H9 (cell line): ENCODE measurements at regions not wholly inside any gene's neighbourhood (a gene's known extent, or its start where the extent isn't known, plus 50 kb on each side); places are given as distances from the start of the nearest gene placed in this dataset.

Experiments used
- DNase-seq: peaks from one replicate; pipeline ENCODE4 v3.0.0-alpha.2; 2017
- H2AFZ ChIP-seq: one replicate; pipeline ENCODE4 v1.6.1; 2013; ENCODE audit warnings: mild to moderate bottlenecking, low read length, control low read depth, moderate library complexity
- H2AK5ac ChIP-seq: 2 replicates; pipeline ENCODE4 v1.6.1; 2013; ENCODE audit warnings: low read length, control low read depth, mixed read lengths; ENCODE audit not compliant: insufficient read length
- H2BK120ac ChIP-seq: one replicate; pipeline ENCODE4 v1.6.1; 2013; ENCODE audit warnings: low read depth, mild to moderate bottlenecking, low read length, control low read depth, inconsistent platforms; ENCODE audit not compliant: poor library complexity, severe bottlenecking
- H2BK12ac ChIP-seq: 2 replicates; pipeline ENCODE4 v1.6.1; 2013; ENCODE audit warnings: low read length, control low read depth, mixed read lengths, low read depth; ENCODE audit not compliant: insufficient read length
- H2BK15ac ChIP-seq: 2 replicates; pipeline ENCODE4 v1.6.1; 2013; ENCODE audit warnings: low read depth, low read length, control low read depth
- H2BK20ac ChIP-seq: one replicate; pipeline ENCODE4 v1.6.1; 2013; ENCODE audit warnings: low read depth, mild to moderate bottlenecking, low read length, control low read depth, inconsistent platforms; ENCODE audit not compliant: poor library complexity, severe bottlenecking
- H2BK5ac ChIP-seq: 2 replicates; pipeline ENCODE4 v1.6.1; 2013; ENCODE audit warnings: low read length, control low read depth, mixed read lengths; ENCODE audit not compliant: insufficient read length
- H3K14ac ChIP-seq: 2 replicates; pipeline ENCODE4 v1.6.1; 2013; ENCODE audit warnings: low read length, control low read depth; ENCODE audit not compliant: insufficient read depth
- H3K18ac ChIP-seq: 2 replicates; pipeline ENCODE4 v1.6.1; 2013; ENCODE audit warnings: low read depth, mild to moderate bottlenecking, mixed read lengths, low read length, control low read depth; ENCODE audit not compliant: insufficient read length
- H3K23ac ChIP-seq: 2 replicates; pipeline ENCODE4 v1.6.1; 2013; ENCODE audit warnings: low read length, control low read depth, mixed read lengths, low read depth; ENCODE audit not compliant: insufficient read length
- H3K23me2 ChIP-seq: 2 replicates; pipeline ENCODE4 v1.6.1; 2013; ENCODE audit warnings: low read depth, mild to moderate bottlenecking, mixed read lengths, low read length, control low read depth; ENCODE audit not compliant: insufficient read length, poor library complexity, severe bottlenecking
- H3K27ac ChIP-seq: 2 replicates; pipeline ENCODE4 v1.5.1; 2013; ENCODE audit warnings: low read length, control low read depth, mixed read lengths, low read depth; ENCODE audit not compliant: insufficient read length
- H3K27me3 ChIP-seq: 2 replicates; pipeline ENCODE4 v1.6.1; 2013; ENCODE audit warnings: low read length, control low read depth, inconsistent platforms; ENCODE audit not compliant: insufficient read depth
- H3K4ac ChIP-seq: 2 replicates; pipeline ENCODE4 v1.6.1; 2013; ENCODE audit warnings: low read depth, mild to moderate bottlenecking, control low read depth, inconsistent platforms, low read length, moderate library complexity
- H3K4me1 ChIP-seq: 2 replicates; pipeline ENCODE4 v1.6.1; 2013; ENCODE audit warnings: low read length, control low read depth, inconsistent platforms; ENCODE audit not compliant: insufficient read depth
- H3K4me2 ChIP-seq: 2 replicates; pipeline ENCODE4 v1.6.1; 2013; ENCODE audit warnings: low read length, control low read depth, mixed read lengths; ENCODE audit not compliant: insufficient read length, insufficient read depth
- H3K56ac ChIP-seq: 2 replicates; pipeline ENCODE4 v1.6.1; 2013; ENCODE audit warnings: low read depth, mild to moderate bottlenecking, mixed read lengths, low read length, control low read depth; ENCODE audit not compliant: insufficient read length
- H3K79me1 ChIP-seq: 2 replicates; pipeline ENCODE4 v1.6.1; 2013; ENCODE audit warnings: low read depth, mild to moderate bottlenecking, moderate library complexity, low read length, control low read depth, inconsistent platforms; ENCODE audit not compliant: insufficient read depth, poor library complexity, severe bottlenecking
- H3K79me2 ChIP-seq: 2 replicates; pipeline ENCODE4 v1.6.1; 2013; ENCODE audit warnings: low read length, control low read depth, inconsistent platforms; ENCODE audit not compliant: insufficient read depth
- H3K9ac ChIP-seq: 2 replicates; pipeline ENCODE4 v1.6.1; 2013; ENCODE audit warnings: low read length, control low read depth, mixed read lengths; ENCODE audit not compliant: insufficient read length; ENCODE audit errors: extremely low read depth
- H3K9me3 ChIP-seq: one replicate; pipeline ENCODE4 v1.6.1; 2013; ENCODE audit warnings: low read depth, low read length, inconsistent platforms; ENCODE audit not compliant: control insufficient read depth
- H3T11ph ChIP-seq: one replicate; pipeline ENCODE4 v1.6.1; 2013; ENCODE audit warnings: mild to moderate bottlenecking, low read length, control low read depth, inconsistent platforms
- H4K20me1 ChIP-seq: one replicate; pipeline ENCODE4 v1.6.1; 2013; ENCODE audit not compliant: control insufficient read depth, insufficient read length, insufficient read depth
- H4K5ac ChIP-seq: 2 replicates; pipeline ENCODE4 v1.6.1; 2013; ENCODE audit warnings: low read depth, mild to moderate bottlenecking, mixed read lengths, low read length, control low read depth; ENCODE audit not compliant: insufficient read length
- H4K8ac ChIP-seq: replicated peaks from 2 replicates; pipeline ENCODE4 v1.6.1; 2013; ENCODE audit warnings: low read length, control low read depth, mixed read lengths, low read depth; ENCODE audit not compliant: insufficient read length
- H4K91ac ChIP-seq: 2 replicates; pipeline ENCODE4 v1.6.1; 2013; ENCODE audit warnings: low read depth, mild to moderate bottlenecking, moderate library complexity, mixed read lengths, low read length, control low read depth; ENCODE audit not compliant: insufficient read length
- H3K27ac Mint-ChIP-seq, 3 experiments: 2 replicates in 2 of 3; 3 replicates in 1 of 3; pipeline ENCODE4 v1.8.0; 2020 to 2021; ENCODE audit warnings: mixed read lengths in 3 of 3, mild to moderate bottlenecking in 1 of 3, moderate library complexity in 1 of 3
- H3K27me3 Mint-ChIP-seq: 2 replicates; pipeline ENCODE4 v1.8.0; 2021; ENCODE audit warnings: low read depth, mild to moderate bottlenecking, moderate library complexity, mixed read lengths
- H3K36me3 Mint-ChIP-seq, 3 experiments: 2 replicates in 2 of 3; 3 replicates in 1 of 3; pipeline ENCODE4 v1.8.0; 2020 to 2021; ENCODE audit warnings: low read depth in 3 of 3, mixed read lengths in 3 of 3; ENCODE audit not compliant: insufficient read depth in 1 of 3
- H3K4me1 Mint-ChIP-seq, 2 experiments: 2 replicates each; pipeline ENCODE4 v1.8.0; 2020; ENCODE audit warnings: mixed read lengths in 2 of 2
- H3K4me3 Mint-ChIP-seq, 2 experiments: 2 replicates in 1 of 2; 3 replicates in 1 of 2; pipeline ENCODE4 v1.8.0; 2020 to 2021; ENCODE audit warnings: mild to moderate bottlenecking in 2 of 2, mixed read lengths in 2 of 2, moderate library complexity in 1 of 2
- H3K9me3 Mint-ChIP-seq, 2 experiments: 2 replicates in 1 of 2; 3 replicates in 1 of 2; pipeline ENCODE4 v1.8.0; 2020; ENCODE audit warnings: mild to moderate bottlenecking in 2 of 2, mixed read lengths in 2 of 2, moderate library complexity in 1 of 2
- WGBS: extraction: QIAGEN DNeasy Blood & Tissue Kit; methylation state at CpG from one replicate; pipeline ENCODE4 v1.1.7; 2013; ENCODE audit warnings: missing lambda C conversion rate, low lambda C conversion rate, mixed read lengths; ENCODE audit not compliant: insufficient read length; ENCODE audit errors: extremely low coverage; 5-methylcytosine and 5-hydroxymethylcytosine counted together
- TF ChIP-seq, protein P1 (sequence below): fragments of 200-600 bp; sonication (generic); conservative IDR thresholded peaks from 3 replicates; pipeline ENCODE4 v1.8.0; 2021; ENCODE audit warnings: antibody characterized with exemption, mild to moderate bottlenecking

DNA sequence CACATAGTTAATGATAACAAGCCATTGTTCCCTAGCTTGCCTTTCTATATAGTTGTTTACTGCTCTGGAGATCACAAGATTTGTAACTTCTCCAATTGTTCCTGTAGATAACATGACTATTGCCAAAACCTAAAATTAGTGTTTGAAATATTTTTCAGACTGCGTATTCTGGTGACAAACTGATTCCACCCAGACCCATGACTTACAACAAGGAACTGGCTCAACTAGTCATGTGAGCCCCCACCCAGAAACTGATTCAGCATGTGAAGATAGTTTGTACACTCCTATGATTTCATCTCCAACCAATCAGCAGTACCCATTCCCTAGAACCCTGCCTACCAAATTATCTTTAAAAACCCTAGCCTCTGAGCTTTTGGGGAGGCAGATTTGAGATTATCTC lies 131.4 kb upstream of the BCL9 start:
- peaks cover 0 to 2% (median under 1%) of the 10 kb centered on the region in 3 experiments; a peak in 1 of 7 replicates for H3K36me3 Mint-ChIP-seq
- no peak for DNase-seq

More for the DNA sequence above, 131.4 kb upstream of the BCL9 start:
- H3K14ac ChIP-seq, result no peak overlapping the region
- H3K27ac ChIP-seq, result no peak overlapping the region
- H4K20me1 ChIP-seq, result no peaks in the 10 kb centered on the region
- no peak overlapping the region for H2BK5ac ChIP-seq
- Mint-ChIP-seq H3K27ac (no peak overlapping the region), H3K9me3 (peaks cover 16 to 24% of the 10 kb centered on the region in 2 experiments; a peak in 4 of 5 replicates), H3K27me3 (peaks cover 2% of the 10 kb centered on the region; the same call in 1 of the 2 replicates), H3K4me3 (no peak overlapping the region), H3K4me1 (no peaks in the 10 kb centered on the region)
- no peak overlapping the region for H3K18ac ChIP-seq
- no peak overlapping the region for H3K56ac ChIP-seq
- no peak overlapping the region for H4K8ac ChIP-seq
- no peaks in the 10 kb centered on the region for H3K79me2 ChIP-seq
- no peak overlapping the region for H2AK5ac ChIP-seq
- no peak overlapping the region for H3K9ac ChIP-seq
- no peak overlapping the region for H4K5ac ChIP-seq
- H2BK20ac ChIP-seq, result no peak overlapping the region
- no peak overlapping the region for H2BK120ac ChIP-seq
- H4K91ac ChIP-seq, result no peak overlapping the region
- no peaks in the 10 kb centered on the region for H3K4me1 ChIP-seq
- H2AFZ ChIP-seq, result no peak overlapping the region
- no peaks in the 10 kb centered on the region for H3K23me2 ChIP-seq
- H3T11ph ChIP-seq, result no peak overlapping the region
- no peak overlapping the region for H2BK12ac ChIP-seq
- H3K27me3 ChIP-seq, result no peaks in the 10 kb centered on the region
- no peak overlapping the region for H3K4me2 ChIP-seq
- no peak overlapping the region for H3K4ac ChIP-seq
- TF ChIP-seq, protein P1, sequence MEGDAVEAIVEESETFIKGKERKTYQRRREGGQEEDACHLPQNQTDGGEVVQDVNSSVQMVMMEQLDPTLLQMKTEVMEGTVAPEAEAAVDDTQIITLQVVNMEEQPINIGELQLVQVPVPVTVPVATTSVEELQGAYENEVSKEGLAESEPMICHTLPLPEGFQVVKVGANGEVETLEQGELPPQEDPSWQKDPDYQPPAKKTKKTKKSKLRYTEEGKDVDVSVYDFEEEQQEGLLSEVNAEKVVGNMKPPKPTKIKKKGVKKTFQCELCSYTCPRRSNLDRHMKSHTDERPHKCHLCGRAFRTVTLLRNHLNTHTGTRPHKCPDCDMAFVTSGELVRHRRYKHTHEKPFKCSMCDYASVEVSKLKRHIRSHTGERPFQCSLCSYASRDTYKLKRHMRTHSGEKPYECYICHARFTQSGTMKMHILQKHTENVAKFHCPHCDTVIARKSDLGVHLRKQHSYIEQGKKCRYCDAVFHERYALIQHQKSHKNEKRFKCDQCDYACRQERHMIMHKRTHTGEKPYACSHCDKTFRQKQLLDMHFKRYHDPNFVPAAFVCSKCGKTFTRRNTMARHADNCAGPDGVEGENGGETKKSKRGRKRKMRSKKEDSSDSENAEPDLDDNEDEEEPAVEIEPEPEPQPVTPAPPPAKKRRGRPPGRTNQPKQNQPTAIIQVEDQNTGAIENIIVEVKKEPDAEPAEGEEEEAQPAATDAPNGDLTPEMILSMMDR, result no peak
- H3K79me1 ChIP-seq, result no peaks in the 10 kb centered on the region
- no peak overlapping the region for H3K23ac ChIP-seq
- no CpG with 5 or more reads among the region's 1 CpG for WGBS
- no peaks in the 10 kb centered on the region for H3K9me3 ChIP-seq
- no peak overlapping the region for H2BK15ac ChIP-seq
